Smooth muscle cell (in vitro differentiated cells): ENCODE measurements at regions not wholly inside any gene's neighbourhood (a gene's known extent, or its start where the extent isn't known, plus 50 kb on each side); places are given as distances from the start of the nearest gene placed in this dataset.

Source experiments
- DNase-seq: peaks from one replicate; lab custom pipeline; 2025; ENCODE audit not compliant: unreplicated experiment; lab: John Stamatoyannopoulos, UW
- H2AFZ ChIP-seq: fragments of 200-600 bp; sonication (generic); 2 replicates; pipeline ENCODE4 v1.6.0; 2016; ENCODE audit warnings: antibody characterized with exemption, low read depth, mild to moderate bottlenecking
- H3F3A ChIP-seq: fragments of 200-600 bp; sonication (generic); 2 replicates; pipeline ENCODE4 v1.6.0; 2017; ENCODE audit warnings: antibody characterized with exemption, low read depth
- H3K27ac ChIP-seq: fragments of 200-600 bp; sonication (generic); 2 replicates; pipeline ENCODE4 v1.5.1; 2016; ENCODE audit warnings: low read depth, mild to moderate bottlenecking
- H3K27me3 ChIP-seq: fragments of 200-600 bp; sonication (generic); 2 replicates; pipeline ENCODE4 v1.6.1; 2016; ENCODE audit warnings: low read depth, mild to moderate bottlenecking
- H3K36me3 ChIP-seq: fragments of 200-600 bp; sonication (generic); 2 replicates; pipeline ENCODE4 v1.5.1; 2016; ENCODE audit warnings: low read depth
- H3K4me1 ChIP-seq: fragments of 200-600 bp; sonication (generic); 2 replicates; pipeline ENCODE4 v1.5.1; 2016; ENCODE audit warnings: low read depth
- H3K4me2 ChIP-seq: fragments of 200-600 bp; sonication (generic); 2 replicates; pipeline ENCODE4 v1.6.0; 2016; ENCODE audit warnings: mild to moderate bottlenecking
- H3K4me3 ChIP-seq: fragments of 200-600 bp; sonication (generic); 2 replicates; pipeline ENCODE4 v1.5.1; 2016; ENCODE audit warnings: mild to moderate bottlenecking
- H3K79me2 ChIP-seq: fragments of 200-600 bp; sonication (generic); 2 replicates; pipeline ENCODE4 v1.6.0; 2016; ENCODE audit warnings: low read depth, mild to moderate bottlenecking
- H3K9ac ChIP-seq: fragments of 200-600 bp; sonication (generic); 2 replicates; pipeline ENCODE4 v1.6.0; 2016; ENCODE audit warnings: low read depth
- H3K9me3 ChIP-seq: fragments of 200-600 bp; sonication (generic); replicated peaks from 2 replicates; pipeline ENCODE4 v1.5.1; 2016; ENCODE audit warnings: low read depth
- H4K20me1 ChIP-seq: fragments of 200-600 bp; sonication (generic); 2 replicates; pipeline ENCODE4 v1.6.0; 2016; ENCODE audit warnings: low read depth
- WGBS: methylation state at CpG from one replicate; pipeline ENCODE4 v1.1.7; 2016; ENCODE audit warnings: low lambda C conversion rate; 5-methylcytosine and 5-hydroxymethylcytosine counted together
- TF ChIP-seq, protein P1 (sequence below): fragments of 200-600 bp; sonication (generic); IDR thresholded peaks from 2 replicates; pipeline ENCODE4 v1.5.1; 2017; ENCODE audit warnings: borderline replicate concordance, mild to moderate bottlenecking, antibody characterized with exemption; ENCODE audit not compliant: insufficient read depth, poor library complexity, severe bottlenecking

DNA sequence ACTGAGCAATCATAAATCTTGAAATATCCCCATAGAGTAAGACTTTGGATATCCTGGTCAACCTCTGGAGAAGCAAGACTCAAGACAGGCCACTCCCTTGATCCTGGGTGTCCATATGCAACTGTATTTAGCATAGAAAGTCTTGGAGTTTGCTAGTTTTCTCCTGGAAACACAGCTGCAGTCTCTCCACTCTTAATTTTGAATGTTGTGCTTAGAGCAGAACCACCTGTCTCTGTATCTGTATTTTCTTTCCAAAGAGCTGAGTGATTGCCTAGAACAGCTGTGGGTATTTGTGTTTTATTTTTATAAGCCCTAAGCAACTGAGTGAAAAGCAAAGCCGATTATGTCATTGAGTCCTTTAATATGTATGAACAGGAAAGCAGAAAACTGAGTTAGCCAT is 64.1 kb upstream of the ADAM23 start:
- H3F3A ChIP-seq = no peaks in the 10 kb centered on the region
- no peaks in the 10 kb centered on the region for H3K79me2 ChIP-seq
- no peak for DNase-seq
- H3K4me2 ChIP-seq = no peak overlapping the region
- H3K36me3 ChIP-seq = no peaks in the 10 kb centered on the region
- no peak overlapping the region for H3K27ac ChIP-seq
- no peak overlapping the region for H2AFZ ChIP-seq
- H4K20me1 ChIP-seq = no peaks in the 10 kb centered on the region
- no peak overlapping the region for H3K4me3 ChIP-seq
- H3K9ac ChIP-seq = no peak overlapping the region
- WGBS = 97% methylated on average over 1 of the region's 1 CpG
- H3K4me1 ChIP-seq = no peaks in the 10 kb centered on the region
- TF ChIP-seq, protein P1, sequence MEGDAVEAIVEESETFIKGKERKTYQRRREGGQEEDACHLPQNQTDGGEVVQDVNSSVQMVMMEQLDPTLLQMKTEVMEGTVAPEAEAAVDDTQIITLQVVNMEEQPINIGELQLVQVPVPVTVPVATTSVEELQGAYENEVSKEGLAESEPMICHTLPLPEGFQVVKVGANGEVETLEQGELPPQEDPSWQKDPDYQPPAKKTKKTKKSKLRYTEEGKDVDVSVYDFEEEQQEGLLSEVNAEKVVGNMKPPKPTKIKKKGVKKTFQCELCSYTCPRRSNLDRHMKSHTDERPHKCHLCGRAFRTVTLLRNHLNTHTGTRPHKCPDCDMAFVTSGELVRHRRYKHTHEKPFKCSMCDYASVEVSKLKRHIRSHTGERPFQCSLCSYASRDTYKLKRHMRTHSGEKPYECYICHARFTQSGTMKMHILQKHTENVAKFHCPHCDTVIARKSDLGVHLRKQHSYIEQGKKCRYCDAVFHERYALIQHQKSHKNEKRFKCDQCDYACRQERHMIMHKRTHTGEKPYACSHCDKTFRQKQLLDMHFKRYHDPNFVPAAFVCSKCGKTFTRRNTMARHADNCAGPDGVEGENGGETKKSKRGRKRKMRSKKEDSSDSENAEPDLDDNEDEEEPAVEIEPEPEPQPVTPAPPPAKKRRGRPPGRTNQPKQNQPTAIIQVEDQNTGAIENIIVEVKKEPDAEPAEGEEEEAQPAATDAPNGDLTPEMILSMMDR = no peak
- peaks cover 2% of the 10 kb centered on the region for H3K9me3 ChIP-seq
- no peaks in the 10 kb centered on the region for H3K27me3 ChIP-seq

DNA sequence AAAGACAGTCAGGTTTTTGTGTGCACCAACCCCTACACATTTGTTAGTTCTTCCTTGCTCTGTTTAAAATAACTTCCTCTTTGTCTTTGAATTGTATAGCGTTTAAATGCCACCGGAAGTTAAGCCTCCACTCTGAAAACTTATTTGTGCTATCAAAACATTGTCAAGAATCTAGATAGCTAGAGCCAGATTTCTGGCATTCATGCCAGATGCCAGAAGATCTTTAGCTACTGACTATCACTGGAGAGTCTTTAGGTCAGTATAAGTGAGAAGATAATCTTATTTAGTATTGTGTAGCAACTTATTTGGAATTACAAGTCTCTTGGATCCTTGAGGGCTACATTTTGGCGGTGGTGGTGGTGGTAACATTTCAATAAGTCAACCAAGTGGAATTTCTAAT is 63.4 kb upstream of the ADAM23 start:
- no peaks in the 10 kb centered on the region for H3K36me3 ChIP-seq
- no peak overlapping the region for H3K27ac ChIP-seq
- peaks cover 2% of the 10 kb centered on the region for H3K9me3 ChIP-seq
- no peaks in the 10 kb centered on the region for H4K20me1 ChIP-seq
- DNase-seq = no peak
- no peak overlapping the region for H3K4me3 ChIP-seq
- H3F3A ChIP-seq = no peaks in the 10 kb centered on the region
- no peak overlapping the region for H2AFZ ChIP-seq
- H3K79me2 ChIP-seq = no peaks in the 10 kb centered on the region
- H3K27me3 ChIP-seq = no peaks in the 10 kb centered on the region
- no peak overlapping the region for H3K4me2 ChIP-seq
- 77% methylated on average over 3 of the region's 3 CpGs for WGBS
- no peak overlapping the region for H3K9ac ChIP-seq
- TF ChIP-seq, protein P1 = no peak
- H3K4me1 ChIP-seq = no peaks in the 10 kb centered on the region

DNA sequence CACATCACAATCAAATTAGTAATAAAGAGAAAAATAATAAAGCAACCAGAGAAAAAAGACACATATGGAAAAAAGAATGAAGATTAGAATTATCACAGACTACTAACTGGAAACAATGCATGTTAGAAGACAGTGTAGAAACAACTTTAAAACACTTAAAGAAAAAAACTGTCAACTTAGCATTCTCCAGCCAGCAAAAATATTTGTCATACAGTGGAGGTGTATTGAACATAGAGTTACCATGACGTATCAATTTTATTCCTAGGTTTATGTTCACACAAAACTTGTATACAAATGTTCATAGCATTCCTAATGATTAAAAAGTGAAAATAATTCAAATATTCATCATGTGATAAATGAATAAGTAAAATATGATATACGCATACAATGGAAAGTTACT is 61.5 kb upstream of the ADAM23 start:
- no peaks in the 10 kb centered on the region for H3K9me3 ChIP-seq
- no peak overlapping the region for H2AFZ ChIP-seq
- WGBS = 92% methylated on average over 2 of the region's 2 CpGs
- H4K20me1 ChIP-seq = no peaks in the 10 kb centered on the region
- no peak overlapping the region for H3K4me3 ChIP-seq
- no peak overlapping the region for H3K27ac ChIP-seq
- TF ChIP-seq, protein P1 = no peak
- H3F3A ChIP-seq = no peaks in the 10 kb centered on the region
- no peaks in the 10 kb centered on the region for H3K36me3 ChIP-seq
- DNase-seq = no peak
- no peaks in the 10 kb centered on the region for H3K79me2 ChIP-seq
- no peak overlapping the region for H3K4me2 ChIP-seq
- H3K9ac ChIP-seq = no peak overlapping the region
- H3K27me3 ChIP-seq = no peaks in the 10 kb centered on the region
- no peaks in the 10 kb centered on the region for H3K4me1 ChIP-seq

DNA sequence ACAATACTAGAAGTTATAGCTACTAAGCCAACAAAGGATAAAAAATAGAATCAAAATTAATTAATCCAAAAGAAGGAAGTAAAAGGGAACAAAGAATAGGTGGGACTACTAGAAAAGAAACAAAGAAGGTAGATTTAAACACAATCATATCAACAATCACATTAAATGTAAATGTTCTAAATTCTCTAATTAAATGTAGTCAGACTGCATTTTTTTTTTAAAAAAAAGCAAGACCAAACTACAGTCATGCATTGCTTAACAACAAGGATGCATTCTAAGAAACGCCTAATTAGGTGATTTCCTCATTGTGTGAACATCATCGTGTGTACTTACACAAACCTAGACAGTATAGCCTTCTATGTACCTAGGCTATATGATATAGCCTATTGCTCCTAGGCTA is 59.7 kb upstream of the ADAM23 start:
- no peaks in the 10 kb centered on the region for H3K36me3 ChIP-seq
- H3K4me1 ChIP-seq = no peaks in the 10 kb centered on the region
- H3F3A ChIP-seq = no peaks in the 10 kb centered on the region
- DNase-seq = no peak
- no peak overlapping the region for H3K27ac ChIP-seq
- no peak overlapping the region for H3K4me2 ChIP-seq
- H3K4me3 ChIP-seq = no peak overlapping the region
- H3K27me3 ChIP-seq = no peaks in the 10 kb centered on the region
- no peak overlapping the region for H3K9ac ChIP-seq
- H2AFZ ChIP-seq = no peak overlapping the region
- no peaks in the 10 kb centered on the region for H4K20me1 ChIP-seq
- TF ChIP-seq, protein P1 = no peak
- WGBS = 87% methylated on average over 2 of the region's 2 CpGs
- no peaks in the 10 kb centered on the region for H3K79me2 ChIP-seq
- no peaks in the 10 kb centered on the region for H3K9me3 ChIP-seq
